ENCODE measurements at regions not wholly inside any gene's neighbourhood (a gene's known extent, or its start where the extent isn't known, plus 50 kb on each side); places are given as distances from the start of the nearest gene placed in this dataset.

DNA sequence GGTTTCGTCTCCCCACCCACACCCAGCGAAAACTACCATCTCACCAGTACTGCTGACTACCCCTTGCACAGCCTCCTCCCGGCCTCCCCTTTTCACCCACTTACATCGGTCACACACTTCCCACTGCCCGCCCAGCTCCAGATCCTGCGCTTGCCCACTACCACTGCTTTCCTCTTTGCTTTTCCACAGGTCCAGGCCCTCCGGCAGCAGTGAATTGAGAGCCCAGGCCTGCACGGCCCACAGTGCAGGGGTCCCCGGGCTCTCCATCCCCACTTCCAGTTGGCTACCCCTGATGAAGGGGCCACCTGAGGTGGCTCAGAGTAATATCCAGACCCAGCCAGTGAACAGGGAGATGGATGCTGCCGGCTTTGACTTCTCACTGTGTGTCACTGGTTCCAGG lies 120.2 kb upstream of the FSTL4 start:
- DNase-seq, result no peak

DNA sequence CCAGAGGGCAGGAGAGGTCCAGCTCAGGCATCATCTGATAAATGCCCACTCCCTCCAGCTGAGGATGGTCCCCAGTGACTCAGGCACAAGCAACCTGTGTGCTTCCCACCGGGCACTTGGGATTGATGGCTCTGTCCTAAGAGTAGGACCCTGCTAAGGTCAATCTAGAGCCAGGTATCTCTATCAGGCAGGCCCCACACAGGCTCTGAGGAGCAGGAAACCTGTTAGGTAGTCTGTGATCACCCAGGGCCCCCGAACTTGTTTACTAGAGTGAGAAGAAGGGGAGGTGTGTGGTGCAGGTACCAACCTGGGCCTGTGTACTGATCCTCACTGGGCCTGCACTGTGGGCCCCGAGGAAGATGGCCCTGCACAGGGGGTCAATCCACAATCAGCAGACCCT lies 119.6 kb upstream of the FSTL4 start:
- no peak for DNase-seq

DNA sequence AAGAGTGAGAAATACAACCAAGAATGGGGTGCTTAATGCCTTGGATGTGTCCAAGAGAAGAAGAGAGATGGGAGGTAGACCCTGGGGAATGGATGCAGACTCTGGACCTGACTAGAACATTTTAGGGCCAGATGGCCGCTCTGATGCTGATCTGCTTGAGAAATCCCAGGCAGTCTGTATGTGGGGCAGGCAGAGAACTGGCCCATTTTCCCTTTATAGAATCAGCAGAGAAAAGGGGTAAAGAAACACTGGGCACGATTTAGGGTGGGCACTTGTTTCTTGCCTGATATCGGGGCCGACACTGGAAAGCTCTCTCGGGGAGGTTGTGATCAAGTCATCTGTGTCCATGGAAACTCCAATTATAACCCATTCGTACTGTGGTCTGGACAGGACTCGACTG lies 118.5 kb upstream of the FSTL4 start:
- no peak for DNase-seq

DNA sequence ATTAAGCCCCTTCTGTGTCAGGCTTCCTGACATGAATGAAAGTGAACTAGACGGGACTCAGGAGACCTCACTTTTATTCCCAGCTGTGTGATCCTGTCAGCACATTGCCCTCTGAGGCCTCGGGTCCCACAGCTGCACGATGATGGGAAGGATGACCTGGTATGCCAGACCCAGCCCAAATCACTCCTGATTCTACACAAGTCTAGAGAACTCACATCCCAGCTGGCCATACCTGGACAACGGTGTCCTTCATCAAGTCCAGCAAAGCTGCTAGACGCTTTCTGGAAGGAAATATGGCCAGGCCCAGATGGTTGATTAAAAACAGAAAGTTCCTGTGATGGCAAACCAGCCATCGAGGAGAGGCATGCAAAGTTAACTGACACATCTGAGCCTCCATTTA lies 118.0 kb upstream of the FSTL4 start:
- DNase-seq, result no peak

DNA sequence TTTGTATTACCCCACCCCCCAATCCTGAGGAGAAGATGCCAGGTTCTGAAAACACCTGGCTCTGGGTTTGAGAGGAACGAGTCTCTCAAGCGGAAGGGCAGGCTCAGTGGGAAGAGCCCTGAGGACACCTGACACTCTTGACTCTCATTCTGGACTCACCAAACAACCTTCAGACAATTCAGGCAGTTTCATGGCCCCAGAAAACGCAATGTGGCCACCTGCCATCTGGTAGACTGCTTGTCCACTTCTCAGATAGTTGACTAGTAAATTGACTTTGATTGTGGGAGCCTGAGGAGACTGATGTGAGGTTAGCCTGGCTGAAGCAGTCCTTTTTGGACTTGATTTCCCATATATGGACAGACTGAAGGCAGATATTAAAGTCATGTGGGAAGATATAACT lies 117.5 kb upstream of the FSTL4 start:
- DNase-seq, result no peak

DNA sequence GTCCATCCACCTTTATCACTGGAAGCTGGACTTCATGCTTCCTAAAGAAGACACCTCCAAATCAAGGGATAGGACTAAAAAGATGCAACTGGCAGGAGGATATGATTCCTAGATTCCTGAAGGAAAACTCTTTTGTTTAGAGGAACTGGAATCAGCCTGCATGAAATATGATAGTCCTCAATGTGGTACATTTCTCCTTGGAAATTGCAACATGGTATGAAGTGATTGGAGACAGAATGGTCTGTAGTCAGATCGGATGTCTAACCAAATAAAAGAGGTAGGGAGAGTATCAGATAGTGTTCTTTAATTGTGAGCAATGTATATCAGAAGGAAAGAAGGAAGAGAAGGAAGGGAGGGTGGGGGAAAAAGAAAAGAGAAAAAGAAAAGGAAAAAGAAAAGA lies 116.1 kb upstream of the FSTL4 start:
- DNase-seq, result no peak

DNA sequence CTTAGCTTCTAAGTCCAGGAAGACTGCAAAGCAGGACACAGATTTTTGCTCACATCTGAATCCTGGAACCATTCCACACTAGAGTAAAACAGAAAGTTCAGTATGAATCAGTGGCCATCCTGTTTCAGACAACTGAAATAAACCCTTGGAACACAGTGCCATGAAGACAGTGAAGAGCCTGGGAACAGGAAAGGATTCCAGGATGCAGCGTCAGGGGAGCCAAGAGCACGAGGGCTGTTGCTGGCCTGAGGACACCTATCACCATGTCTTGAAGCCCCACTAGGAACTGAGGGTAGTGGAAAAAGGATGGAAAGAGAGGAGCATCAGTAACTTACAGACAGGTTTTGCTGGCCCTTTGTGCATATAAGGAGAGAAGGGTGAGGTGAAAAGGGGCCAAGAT lies 115.3 kb upstream of the FSTL4 start:
- DNase-seq, result no peak

DNA sequence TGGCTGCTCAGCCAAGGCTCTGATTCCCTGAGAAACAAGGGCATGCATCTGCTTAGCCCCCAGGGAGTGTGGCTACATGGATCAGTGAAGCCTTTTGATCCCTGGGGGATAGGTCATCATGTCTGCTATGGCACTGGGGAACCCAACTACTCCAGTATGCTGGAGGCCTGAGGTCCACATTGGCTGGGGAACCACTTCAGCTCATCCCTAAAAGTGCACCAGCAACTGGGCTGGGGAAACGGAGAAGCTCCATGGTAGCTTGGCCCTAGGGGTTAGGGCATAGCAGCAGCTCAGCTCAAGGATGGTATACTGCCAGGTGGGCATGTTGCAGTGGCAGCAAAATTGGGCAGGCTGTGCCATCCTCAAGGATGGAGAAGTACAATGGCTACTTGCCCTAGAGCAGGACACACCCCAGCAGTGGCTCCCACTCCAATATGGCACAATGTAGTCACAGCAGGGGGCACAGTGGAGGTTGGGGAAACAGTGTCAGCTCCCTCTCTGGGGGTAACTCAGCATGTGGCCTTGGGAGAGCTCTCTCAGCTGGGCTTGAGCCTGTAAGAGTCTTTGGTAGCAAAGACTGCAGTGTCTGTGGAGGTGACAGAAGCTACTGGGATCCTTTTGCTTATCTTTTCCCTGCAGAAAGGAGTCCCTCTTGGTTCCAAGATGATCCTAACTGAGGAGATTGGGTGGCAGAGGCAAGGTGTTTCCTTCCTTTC lies 111.5 kb upstream of the FSTL4 start:
- DNase-seq, result no peak

DNA sequence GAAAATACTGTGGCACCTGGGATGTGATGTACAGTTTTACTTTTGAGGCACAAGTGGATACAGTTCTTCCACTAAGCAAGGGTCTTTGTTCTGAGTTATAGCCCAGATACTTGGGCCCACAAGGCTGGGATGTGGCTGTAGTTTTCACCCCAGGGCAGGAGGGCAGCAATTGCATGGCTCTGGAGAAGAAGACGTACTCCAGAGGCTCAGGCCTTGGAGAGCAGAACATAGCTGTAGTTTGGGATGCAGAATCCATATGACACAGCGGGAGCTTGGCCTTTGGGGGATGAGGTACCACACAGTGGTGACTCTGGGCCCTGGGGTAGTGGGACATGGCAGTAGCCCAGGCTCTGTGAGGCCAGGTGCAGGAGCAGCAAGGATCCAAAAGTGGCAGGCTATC lies 110.8 kb upstream of the FSTL4 start:
- DNase-seq, result no peak

DNA sequence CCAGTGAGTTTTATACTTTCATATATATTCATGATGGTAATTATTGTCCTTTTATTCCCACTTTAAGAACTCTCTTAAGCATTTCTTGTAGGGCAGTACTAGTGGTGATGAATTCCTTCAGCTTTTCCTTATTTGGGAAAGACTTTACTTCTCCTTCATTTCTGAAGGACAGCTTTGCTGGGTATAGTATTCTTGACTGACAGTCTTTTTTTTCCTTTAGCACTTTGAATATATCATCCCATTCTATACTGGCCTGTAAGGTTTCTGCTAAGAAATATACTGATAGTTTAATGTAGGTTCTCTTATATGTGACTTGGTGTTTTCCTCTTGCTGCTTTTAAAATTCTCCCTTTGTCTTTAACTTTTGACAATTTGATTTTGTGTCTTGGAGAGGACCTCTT lies 109.0 kb upstream of the FSTL4 start:
- DNase-seq, result no peak

DNA sequence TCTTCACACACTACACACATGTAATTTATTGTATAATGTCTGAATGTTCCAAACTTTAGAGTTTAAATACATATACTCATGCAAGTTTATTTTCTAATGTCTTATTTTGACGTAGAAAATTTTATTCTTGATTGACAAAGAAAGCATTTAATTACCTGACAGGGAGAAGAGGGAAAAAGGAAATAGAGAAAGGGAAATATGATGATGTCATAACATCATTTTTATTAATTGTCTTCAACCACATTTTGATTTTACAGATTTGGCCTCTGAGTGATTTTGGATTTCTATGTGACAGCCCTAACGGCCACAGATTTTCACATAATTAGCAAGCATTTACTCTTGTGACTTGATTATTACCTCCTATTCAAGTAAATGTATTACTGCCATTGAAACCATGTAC lies 106.1 kb upstream of the FSTL4 start:
- DNase-seq, result no peak

DNA sequence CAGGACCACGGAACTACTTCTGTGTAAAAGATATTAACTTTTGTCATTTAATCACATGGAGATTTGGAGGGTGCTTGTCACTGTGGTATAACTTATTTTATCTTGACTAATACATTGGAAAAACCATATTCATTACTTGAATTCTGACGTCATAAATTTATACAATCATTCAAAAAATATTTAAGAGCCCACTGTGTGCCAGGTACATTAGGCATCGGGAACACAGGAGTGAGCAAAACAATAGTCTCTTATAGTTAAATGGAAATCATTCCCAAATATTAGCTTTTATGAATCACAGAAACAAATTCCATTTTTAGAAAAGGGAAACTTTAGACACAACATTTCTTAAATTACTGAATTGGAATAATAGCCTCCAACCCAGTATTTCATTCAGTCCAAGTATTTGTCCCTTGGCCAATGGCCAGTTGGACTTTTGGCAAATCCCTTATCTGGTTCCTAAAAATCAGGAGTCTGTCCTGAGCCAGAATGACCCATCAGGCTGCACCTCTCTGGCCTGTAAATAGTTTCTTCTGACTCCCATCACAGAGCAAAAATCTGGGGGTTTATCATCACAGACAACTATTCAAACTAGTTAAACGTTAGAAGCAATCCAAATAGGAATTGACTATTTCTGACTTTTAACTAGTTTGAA lies 104.3 kb upstream of the FSTL4 start:
- no peak for DNase-seq

DNA sequence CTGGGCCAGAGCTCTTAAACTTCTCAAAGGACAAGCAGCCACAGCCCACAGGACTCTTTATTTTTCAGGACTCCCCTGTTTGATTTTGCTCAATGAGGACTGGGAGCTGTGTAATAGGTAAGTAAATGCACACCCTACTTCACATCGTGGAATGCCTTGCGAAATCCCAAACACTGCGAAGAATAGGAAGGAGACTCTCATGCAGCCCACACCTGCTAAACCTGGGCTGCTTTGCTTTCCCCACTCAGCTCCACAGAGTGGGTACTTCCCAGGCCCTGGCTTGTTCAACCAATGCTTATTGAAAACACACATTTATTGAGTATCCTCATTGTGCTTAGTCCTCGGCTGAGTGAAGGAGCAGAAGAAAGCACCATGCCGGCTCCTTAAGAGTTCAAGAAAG lies 103.3 kb upstream of the FSTL4 start:
- no peak for DNase-seq

DNA sequence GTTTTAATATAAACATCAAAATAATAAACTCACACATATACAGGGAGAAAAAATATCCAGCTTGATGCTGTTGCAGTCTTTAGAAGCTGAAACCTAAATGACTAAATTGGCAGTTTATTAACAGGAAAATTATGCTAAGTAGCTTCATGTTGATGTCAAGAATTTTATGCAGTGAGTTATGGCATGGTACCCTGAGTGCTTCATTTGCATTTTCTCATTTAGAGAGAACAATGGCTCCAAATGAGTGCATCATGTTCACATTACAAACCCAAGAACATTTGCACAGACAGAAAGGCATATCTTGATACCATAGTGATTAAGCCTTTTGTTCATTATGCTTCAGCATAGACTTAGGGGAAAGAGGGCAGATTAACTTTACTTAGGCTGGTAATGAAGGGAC lies 102.9 kb upstream of the FSTL4 start:
- DNase-seq, result no peak

DNA sequence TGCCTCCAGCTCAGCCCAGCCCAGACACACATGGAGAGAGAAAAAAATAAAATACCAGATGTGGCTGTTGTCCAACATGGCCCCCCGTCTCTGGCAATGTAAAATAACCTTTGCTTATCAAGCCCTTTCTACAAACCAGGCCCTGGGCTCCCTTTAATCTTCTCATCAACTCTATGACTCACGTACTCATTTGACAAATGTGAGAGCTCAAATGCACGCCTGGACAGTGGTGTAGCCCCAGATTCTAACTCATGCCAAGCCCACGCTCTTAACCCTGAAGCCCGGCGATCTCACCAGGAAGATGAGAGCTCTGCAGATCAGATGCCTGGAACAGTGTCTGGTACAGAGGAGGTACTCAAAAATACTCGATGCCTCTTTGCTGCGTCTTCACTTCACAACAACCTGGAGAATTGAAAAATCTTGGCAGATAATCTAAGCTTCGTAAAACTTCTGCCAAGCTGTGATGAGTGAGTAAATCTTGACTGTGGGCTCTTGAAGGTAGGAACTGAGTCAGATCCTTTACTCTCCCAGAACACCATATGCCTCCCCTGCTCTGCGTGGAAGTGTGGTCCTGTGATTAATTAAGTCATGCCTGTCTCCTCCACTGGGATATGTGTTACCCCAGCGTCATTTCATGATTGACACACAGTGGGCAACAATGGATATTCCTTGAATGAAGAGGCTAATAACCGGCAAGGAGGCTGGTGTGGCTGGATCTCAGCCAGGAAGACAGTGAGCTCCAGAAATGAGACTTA lies 102.0 kb upstream of the FSTL4 start:
- no peak for DNase-seq

DNA sequence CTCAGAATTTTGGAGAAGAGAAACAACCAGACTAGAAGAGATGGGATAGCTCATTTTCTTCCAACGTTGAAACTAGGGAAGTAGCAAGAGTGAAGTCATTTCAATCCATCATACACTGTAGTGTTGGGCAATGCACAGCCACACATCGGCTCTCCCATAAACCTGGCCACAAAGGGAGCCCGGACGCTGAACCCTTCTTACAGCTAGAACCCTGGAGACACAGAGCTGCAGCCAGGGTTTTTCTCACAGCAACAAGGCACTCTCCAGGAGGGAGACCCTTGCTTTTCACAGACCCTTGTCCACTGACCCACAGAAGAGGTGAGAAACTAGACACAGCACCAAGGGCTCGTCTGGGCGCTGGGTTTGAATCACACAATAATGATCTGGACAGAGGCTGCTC lies 101.4 kb upstream of the FSTL4 start:
- DNase-seq, result no peak

DNA sequence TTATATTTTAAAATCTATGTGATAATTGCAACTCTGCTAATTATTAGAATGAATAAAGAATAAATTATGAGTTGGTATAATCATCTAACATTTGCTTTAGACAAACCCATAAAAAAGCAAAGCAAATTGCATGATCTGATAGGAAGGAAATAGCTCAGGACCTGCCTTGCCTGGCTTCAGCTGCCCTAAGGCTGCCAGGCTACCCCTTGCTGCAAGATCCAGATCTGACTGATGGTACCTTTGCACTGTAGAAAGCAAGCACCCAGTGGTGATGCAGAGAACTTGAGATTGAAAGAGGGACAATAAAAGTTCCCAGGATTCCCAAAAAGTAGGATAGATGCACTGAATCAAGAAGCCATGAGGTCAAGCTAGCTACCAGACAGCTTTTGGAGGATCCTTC lies 100.9 kb upstream of the FSTL4 start:
- no peak for DNase-seq

DNA sequence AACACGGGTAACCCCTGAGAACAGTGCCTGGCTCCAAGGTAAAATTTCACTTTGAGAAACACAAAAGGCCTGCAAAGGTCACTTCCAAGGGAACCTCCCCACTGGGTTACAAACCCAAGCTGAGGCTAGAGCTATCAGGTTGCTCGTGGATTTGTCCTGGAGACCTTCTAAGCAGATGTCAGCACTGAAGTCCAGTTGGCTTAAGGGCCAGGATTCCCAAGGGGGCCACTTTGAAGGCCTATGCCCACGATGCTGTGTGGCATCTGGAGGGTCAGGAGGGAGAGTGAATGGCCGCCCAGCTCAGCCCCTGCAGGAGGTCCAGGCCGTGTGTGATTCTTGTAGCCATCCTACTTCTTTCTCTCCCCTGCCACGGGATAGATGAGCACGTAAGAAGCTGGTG lies 100.2 kb upstream of the FSTL4 start:
- DNase-seq, result no peak

DNA sequence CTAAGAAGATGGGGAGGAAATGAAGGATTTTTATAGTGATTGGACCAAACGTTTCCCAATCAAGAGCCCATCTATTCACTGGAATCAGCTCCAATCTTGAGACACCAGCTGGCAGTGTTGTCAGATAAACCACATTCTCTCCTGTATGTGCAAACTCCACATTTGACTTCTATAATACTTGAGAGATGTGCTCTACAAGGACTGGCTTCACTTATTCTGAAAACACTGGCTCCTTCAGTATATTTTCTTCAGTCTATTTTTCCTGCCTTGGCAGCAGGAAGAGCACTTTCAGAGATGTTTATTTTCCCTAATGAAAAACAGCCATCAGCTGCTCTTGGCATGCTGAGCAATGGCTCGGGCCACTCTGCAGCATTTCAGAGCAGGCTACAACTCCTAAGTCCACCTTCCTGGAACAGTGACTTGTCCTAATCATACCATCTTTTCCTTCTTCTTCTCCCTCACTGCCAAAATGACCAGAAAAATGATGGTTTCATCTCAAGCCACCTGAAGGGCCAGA lies 96.9 kb upstream of the FSTL4 start:
- DNase-seq, result no peak

DNA sequence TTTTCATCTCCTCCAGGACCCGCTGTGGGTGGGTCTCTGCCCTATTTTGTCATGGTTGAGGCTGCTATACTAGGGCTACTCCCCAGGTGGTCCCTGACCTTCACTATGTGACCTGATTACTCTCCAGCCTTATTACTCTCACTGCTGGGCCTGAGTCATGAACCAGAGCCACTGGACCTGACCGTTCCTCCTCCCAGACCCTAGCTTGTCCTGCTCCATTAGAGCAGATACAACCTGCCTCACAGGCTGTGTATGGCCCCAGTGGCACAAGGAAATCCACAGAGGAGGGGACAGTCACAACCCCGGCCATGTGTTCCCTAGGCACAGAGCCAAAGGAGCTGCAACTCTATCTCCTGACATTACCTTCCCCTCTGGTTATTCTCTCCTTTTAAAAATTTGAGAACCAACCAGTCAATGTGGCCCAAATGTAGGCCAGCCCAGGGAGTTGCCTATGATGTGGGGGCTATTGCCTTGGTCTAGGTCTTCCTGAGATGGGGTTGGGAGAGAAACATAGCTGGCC lies 96.0 kb upstream of the FSTL4 start:
- DNase-seq, result no peak

DNA sequence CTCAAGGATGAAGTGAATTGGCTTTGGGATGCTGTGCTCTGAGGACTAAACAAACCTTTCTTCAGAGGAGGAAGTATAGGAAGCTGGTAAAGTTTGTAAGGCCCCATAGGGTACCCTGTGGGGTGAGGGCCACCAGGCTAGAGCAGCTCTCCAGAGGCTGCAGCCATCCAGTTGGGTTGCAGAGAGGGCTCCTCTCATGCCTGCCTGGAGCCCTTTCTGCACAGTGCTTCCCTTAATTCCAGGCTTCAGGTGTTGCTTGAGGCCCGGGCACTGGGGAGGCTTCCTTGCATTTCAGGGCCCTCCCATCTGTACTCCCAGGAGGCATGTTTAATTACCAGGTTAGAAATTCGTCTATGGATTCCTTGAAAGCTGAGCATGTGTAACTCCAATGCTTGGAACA lies 95.3 kb upstream of the FSTL4 start:
- DNase-seq, result no peak

DNA sequence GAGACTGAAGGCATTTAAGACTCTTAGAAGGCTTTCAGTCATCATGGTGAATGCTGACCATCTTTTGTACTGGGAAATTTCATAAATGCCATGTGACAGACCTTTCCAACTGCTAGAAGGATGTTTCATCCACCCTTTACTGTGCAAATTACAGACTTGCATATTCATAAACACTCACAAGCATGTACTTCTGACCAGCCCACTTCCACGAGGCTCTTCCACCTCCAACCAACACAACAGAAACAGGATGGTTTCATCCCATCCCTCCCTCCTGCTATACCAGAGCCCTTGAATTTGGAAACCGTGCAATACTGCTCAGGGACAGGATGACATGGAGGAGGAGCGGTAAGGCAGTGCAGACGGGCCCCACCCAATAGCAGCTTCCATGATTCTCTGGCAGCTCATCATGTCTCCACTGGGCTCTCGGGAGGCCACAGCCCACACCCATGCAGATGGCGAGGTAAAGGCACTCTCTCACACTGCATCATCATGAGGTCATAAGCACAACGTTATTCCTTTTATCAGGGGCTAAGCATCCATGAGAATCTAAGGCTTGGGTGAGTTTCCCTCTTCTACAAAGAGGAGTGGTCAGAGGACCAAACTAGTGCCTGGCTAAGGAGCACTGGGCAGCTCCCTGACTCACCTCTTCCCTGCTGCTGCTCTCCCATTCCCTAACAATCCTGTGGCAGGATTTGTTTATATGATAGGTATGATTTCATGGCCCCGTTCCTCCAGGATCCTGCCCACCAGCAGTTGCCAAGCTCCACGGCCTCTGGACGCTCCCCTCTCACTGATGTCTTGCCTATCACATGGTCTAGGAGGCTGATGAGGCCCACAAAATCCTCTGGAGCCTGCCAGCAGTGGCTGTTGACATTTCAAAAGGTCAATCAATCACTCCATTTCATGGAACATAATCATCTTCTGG lies 94.4 kb upstream of the FSTL4 start:
- DNase-seq, result no peak

DNA sequence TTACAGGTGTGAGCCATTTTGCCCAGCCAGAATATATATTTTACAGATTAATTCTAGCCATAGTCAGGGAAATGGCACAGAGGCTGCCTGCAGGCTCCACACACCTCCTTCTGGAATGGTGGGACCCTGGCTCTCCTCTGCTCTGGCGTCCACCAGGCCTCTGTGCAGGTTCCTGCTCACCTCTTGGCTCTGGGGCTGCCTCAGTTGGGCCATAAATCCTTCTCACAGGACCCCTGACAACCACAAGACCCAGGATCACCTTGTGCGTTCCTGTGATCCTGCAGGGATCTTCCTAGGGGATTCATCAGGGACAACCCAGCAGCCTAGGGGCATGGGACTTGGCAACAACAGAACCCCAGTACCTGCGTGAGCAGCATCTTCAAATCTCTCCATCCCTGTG lies 93.0 kb upstream of the FSTL4 start:
- DNase-seq, result no peak
